ENCODE measurements at regions not wholly inside any gene's neighbourhood (a gene's known extent, or its start where the extent isn't known, plus 50 kb on each side); places are given as distances from the start of the nearest gene placed in this dataset.

DNA sequence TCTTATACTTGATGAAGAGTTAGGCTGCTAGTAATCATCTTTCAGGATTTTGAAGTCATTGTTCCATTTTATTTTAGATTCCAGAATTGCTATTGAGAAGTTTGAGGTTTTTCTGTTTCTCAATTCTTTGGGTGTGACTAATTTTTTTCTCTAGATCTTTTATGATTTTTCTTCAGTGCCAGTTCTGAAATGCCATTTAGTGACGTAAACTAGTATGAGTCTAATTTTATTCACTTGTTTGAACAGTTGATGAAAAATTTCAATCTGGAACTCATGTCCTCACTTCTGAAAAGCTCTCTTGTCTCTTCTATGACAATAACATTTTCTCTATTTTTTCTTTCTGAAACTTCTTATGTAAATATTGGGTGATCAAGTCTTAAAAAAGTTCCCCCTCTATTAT lies 188.5 kb upstream of the HTR2A start:
- H3K9me3 ChIP-seq (ENCODE audit: low read length) = no peaks in the 10 kb centered on the region
- no peak overlapping the region for H2AFZ ChIP-seq (ENCODE audit: low read depth, low read length)
- TF ChIP-seq, protein P1, sequence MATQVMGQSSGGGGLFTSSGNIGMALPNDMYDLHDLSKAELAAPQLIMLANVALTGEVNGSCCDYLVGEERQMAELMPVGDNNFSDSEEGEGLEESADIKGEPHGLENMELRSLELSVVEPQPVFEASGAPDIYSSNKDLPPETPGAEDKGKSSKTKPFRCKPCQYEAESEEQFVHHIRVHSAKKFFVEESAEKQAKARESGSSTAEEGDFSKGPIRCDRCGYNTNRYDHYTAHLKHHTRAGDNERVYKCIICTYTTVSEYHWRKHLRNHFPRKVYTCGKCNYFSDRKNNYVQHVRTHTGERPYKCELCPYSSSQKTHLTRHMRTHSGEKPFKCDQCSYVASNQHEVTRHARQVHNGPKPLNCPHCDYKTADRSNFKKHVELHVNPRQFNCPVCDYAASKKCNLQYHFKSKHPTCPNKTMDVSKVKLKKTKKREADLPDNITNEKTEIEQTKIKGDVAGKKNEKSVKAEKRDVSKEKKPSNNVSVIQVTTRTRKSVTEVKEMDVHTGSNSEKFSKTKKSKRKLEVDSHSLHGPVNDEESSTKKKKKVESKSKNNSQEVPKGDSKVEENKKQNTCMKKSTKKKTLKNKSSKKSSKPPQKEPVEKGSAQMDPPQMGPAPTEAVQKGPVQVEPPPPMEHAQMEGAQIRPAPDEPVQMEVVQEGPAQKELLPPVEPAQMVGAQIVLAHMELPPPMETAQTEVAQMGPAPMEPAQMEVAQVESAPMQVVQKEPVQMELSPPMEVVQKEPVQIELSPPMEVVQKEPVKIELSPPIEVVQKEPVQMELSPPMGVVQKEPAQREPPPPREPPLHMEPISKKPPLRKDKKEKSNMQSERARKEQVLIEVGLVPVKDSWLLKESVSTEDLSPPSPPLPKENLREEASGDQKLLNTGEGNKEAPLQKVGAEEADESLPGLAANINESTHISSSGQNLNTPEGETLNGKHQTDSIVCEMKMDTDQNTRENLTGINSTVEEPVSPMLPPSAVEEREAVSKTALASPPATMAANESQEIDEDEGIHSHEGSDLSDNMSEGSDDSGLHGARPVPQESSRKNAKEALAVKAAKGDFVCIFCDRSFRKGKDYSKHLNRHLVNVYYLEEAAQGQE (IDR thresholded peaks at IDR 0.05; ENCODE audit: borderline replicate concordance) = no peak
- no peak for TF ChIP-seq TAF1 (IDR thresholded peaks at IDR 0.05; ENCODE audit: low read depth)
- TF ChIP-seq RAD21 (conservative IDR thresholded peaks at IDR 0.05) = no peak
- no peak for TF ChIP-seq MXI1 (conservative IDR thresholded peaks at IDR 0.05; ENCODE audit: poor library complexity, severe bottlenecking)
- no peak for TF ChIP-seq POLR2AphosphoS5 (IDR thresholded peaks at IDR 0.05)
- no peak for TF ChIP-seq EP300 (conservative IDR thresholded peaks at IDR 0.05; ENCODE audit: poor library complexity, severe bottlenecking)
- TF ChIP-seq, protein P2, sequence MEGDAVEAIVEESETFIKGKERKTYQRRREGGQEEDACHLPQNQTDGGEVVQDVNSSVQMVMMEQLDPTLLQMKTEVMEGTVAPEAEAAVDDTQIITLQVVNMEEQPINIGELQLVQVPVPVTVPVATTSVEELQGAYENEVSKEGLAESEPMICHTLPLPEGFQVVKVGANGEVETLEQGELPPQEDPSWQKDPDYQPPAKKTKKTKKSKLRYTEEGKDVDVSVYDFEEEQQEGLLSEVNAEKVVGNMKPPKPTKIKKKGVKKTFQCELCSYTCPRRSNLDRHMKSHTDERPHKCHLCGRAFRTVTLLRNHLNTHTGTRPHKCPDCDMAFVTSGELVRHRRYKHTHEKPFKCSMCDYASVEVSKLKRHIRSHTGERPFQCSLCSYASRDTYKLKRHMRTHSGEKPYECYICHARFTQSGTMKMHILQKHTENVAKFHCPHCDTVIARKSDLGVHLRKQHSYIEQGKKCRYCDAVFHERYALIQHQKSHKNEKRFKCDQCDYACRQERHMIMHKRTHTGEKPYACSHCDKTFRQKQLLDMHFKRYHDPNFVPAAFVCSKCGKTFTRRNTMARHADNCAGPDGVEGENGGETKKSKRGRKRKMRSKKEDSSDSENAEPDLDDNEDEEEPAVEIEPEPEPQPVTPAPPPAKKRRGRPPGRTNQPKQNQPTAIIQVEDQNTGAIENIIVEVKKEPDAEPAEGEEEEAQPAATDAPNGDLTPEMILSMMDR (IDR thresholded peaks at IDR 0.05; ENCODE audit: poor library complexity, severe bottlenecking) = no peak
- no peak for TF ChIP-seq EZH2 (IDR thresholded peaks at IDR 0.05; ENCODE audit: borderline replicate concordance, insufficient read depth, low read length, poor library complexity, severe bottlenecking)
- no peak for TF ChIP-seq SMC3 (conservative IDR thresholded peaks at IDR 0.05; ENCODE audit: poor library complexity)
- no peaks in the 10 kb centered on the region for H3F3A ChIP-seq (ENCODE audit: insufficient read depth, low read length, poor library complexity, severe bottlenecking)
- H3K79me2 ChIP-seq (replicated peaks; ENCODE audit: insufficient read depth, low read length) = no peaks in the 10 kb centered on the region
- H3K36me3 ChIP-seq (ENCODE audit: insufficient read depth, low read length) = no peaks in the 10 kb centered on the region
- H3K9me2 ChIP-seq (ENCODE audit: insufficient read depth, low read length) = no peaks in the 10 kb centered on the region
- H3K27ac ChIP-seq (ENCODE audit: low read length) = no peak overlapping the region
- no peak overlapping the region for H3K4me3 ChIP-seq (ENCODE audit: low read length)
- H3K4me2 ChIP-seq (ENCODE audit: low read length) = no peak overlapping the region
- H3K9ac ChIP-seq (ENCODE audit: low read length) = no peak overlapping the region
- H3K27me3 ChIP-seq (ENCODE audit: insufficient read depth, low read depth, low read length) = no peaks in the 10 kb centered on the region
- no peaks in the 10 kb centered on the region for H4K20me1 ChIP-seq (ENCODE audit: insufficient read depth)

DNA sequence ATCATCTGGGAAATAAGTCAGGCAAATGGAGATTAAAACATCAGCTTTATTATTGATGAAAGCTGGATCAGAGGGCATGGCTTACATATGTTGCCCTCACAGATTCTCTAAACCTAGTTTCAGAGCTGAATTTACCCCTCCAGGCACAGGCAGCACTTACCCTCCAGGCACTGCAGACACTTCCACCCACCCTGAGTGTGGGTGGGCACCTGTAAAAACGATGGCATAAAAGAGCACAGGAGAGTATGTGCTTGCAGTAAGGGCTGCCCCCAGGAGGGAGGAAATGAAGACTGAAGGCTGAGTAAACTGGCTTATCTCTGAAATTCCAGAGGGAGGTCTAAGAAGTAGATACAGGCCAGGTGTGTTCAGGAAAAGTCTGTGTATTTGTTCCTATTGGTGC lies 185.0 kb upstream of the HTR2A start:
- Histone ChIP-seq H3K4me3 (ENCODE audit: low read length) (no peak overlapping the region), H3K27ac (ENCODE audit: low read length) (no peak overlapping the region), H3K27me3 (ENCODE audit: insufficient read depth, low read depth, low read length) (no peaks in the 10 kb centered on the region), H3K9me2 (ENCODE audit: insufficient read depth, low read length) (no peaks in the 10 kb centered on the region), H3K79me2 (replicated peaks; ENCODE audit: insufficient read depth, low read length) (no peaks in the 10 kb centered on the region), H3K9ac (ENCODE audit: low read length) (no peak overlapping the region), H3K4me2 (ENCODE audit: low read length) (no peak overlapping the region), H3K36me3 (ENCODE audit: insufficient read depth, low read length) (no peaks in the 10 kb centered on the region), H4K20me1 (ENCODE audit: insufficient read depth) (no peaks in the 10 kb centered on the region), H2AFZ (ENCODE audit: low read depth, low read length) (no peak overlapping the region), H3K9me3 (ENCODE audit: low read length) (no peaks in the 10 kb centered on the region), H3F3A (ENCODE audit: insufficient read depth, low read length, poor library complexity, severe bottlenecking) (no peaks in the 10 kb centered on the region)
- TF ChIP-seq, protein P2 (IDR thresholded peaks at IDR 0.05; ENCODE audit: poor library complexity, severe bottlenecking) = no peak
- TF ChIP-seq SMC3 (conservative IDR thresholded peaks at IDR 0.05; ENCODE audit: poor library complexity) = no peak
- TF ChIP-seq EZH2 (IDR thresholded peaks at IDR 0.05; ENCODE audit: borderline replicate concordance, insufficient read depth, low read length, poor library complexity, severe bottlenecking) = no peak
- TF ChIP-seq TAF1 (IDR thresholded peaks at IDR 0.05; ENCODE audit: low read depth) = no peak
- no peak for TF ChIP-seq EP300 (conservative IDR thresholded peaks at IDR 0.05; ENCODE audit: poor library complexity, severe bottlenecking)
- TF ChIP-seq POLR2AphosphoS5 (IDR thresholded peaks at IDR 0.05) = no peak
- TF ChIP-seq RAD21 (conservative IDR thresholded peaks at IDR 0.05) = no peak
- TF ChIP-seq MXI1 (conservative IDR thresholded peaks at IDR 0.05; ENCODE audit: poor library complexity, severe bottlenecking) = no peak
- TF ChIP-seq, protein P1 (IDR thresholded peaks at IDR 0.05; ENCODE audit: borderline replicate concordance) = no peak

All from neural cell (in vitro differentiated cells).